Smooth muscle cell (in vitro differentiated cells): ENCODE measurements at regions not wholly inside any gene's neighbourhood (a gene's known extent, or its start where the extent isn't known, plus 50 kb on each side); places are given as distances from the start of the nearest gene placed in this dataset.

Source experiments
- DNase-seq: peaks from one replicate; lab custom pipeline; 2025; ENCODE audit not compliant: unreplicated experiment; lab: John Stamatoyannopoulos, UW
- H2AFZ ChIP-seq: fragments of 200-600 bp; sonication (generic); 2 replicates; pipeline ENCODE4 v1.6.0; 2016; ENCODE audit warnings: antibody characterized with exemption, low read depth, mild to moderate bottlenecking
- H3F3A ChIP-seq: fragments of 200-600 bp; sonication (generic); 2 replicates; pipeline ENCODE4 v1.6.0; 2017; ENCODE audit warnings: antibody characterized with exemption, low read depth
- H3K27ac ChIP-seq: fragments of 200-600 bp; sonication (generic); 2 replicates; pipeline ENCODE4 v1.5.1; 2016; ENCODE audit warnings: low read depth, mild to moderate bottlenecking
- H3K27me3 ChIP-seq: fragments of 200-600 bp; sonication (generic); 2 replicates; pipeline ENCODE4 v1.6.1; 2016; ENCODE audit warnings: low read depth, mild to moderate bottlenecking
- H3K36me3 ChIP-seq: fragments of 200-600 bp; sonication (generic); 2 replicates; pipeline ENCODE4 v1.5.1; 2016; ENCODE audit warnings: low read depth
- H3K4me1 ChIP-seq: fragments of 200-600 bp; sonication (generic); 2 replicates; pipeline ENCODE4 v1.5.1; 2016; ENCODE audit warnings: low read depth
- H3K4me2 ChIP-seq: fragments of 200-600 bp; sonication (generic); 2 replicates; pipeline ENCODE4 v1.6.0; 2016; ENCODE audit warnings: mild to moderate bottlenecking
- H3K4me3 ChIP-seq: fragments of 200-600 bp; sonication (generic); 2 replicates; pipeline ENCODE4 v1.5.1; 2016; ENCODE audit warnings: mild to moderate bottlenecking
- H3K79me2 ChIP-seq: fragments of 200-600 bp; sonication (generic); 2 replicates; pipeline ENCODE4 v1.6.0; 2016; ENCODE audit warnings: low read depth, mild to moderate bottlenecking
- H3K9ac ChIP-seq: fragments of 200-600 bp; sonication (generic); 2 replicates; pipeline ENCODE4 v1.6.0; 2016; ENCODE audit warnings: low read depth
- H3K9me3 ChIP-seq: fragments of 200-600 bp; sonication (generic); replicated peaks from 2 replicates; pipeline ENCODE4 v1.5.1; 2016; ENCODE audit warnings: low read depth
- H4K20me1 ChIP-seq: fragments of 200-600 bp; sonication (generic); 2 replicates; pipeline ENCODE4 v1.6.0; 2016; ENCODE audit warnings: low read depth
- WGBS: methylation state at CpG from one replicate; pipeline ENCODE4 v1.1.7; 2016; ENCODE audit warnings: low lambda C conversion rate; 5-methylcytosine and 5-hydroxymethylcytosine counted together
- TF ChIP-seq, protein P1 (sequence below): fragments of 200-600 bp; sonication (generic); IDR thresholded peaks from 2 replicates; pipeline ENCODE4 v1.5.1; 2017; ENCODE audit warnings: borderline replicate concordance, mild to moderate bottlenecking, antibody characterized with exemption; ENCODE audit not compliant: insufficient read depth, poor library complexity, severe bottlenecking

DNA sequence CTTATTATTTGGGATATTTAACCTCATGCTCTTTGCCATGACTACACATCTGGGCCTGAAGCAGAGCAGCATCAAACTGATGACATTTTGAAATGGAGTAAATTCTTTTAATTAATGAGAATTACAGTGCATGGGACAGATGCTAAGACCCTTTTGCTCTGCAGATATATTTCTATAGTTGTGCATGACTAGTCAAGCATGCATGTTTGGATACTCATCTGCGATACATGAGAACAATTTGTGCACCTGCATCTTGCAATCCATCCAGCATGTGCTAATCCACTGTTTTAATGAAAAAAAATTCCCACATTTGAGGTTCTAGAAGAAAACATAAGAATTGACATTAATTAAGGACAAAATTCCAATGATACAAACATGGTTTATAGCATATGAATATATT lies 1047.6 kb upstream of the ACO1 start:
- no peak overlapping the region for H3K4me2 ChIP-seq
- H3K27ac ChIP-seq: no peak overlapping the region
- H3K36me3 ChIP-seq: no peaks in the 10 kb centered on the region
- no peak overlapping the region for H2AFZ ChIP-seq
- H3F3A ChIP-seq: no peaks in the 10 kb centered on the region
- WGBS: 95% methylated on average over 1 of the region's 1 CpG
- H3K4me3 ChIP-seq: no peak overlapping the region
- no peak for DNase-seq
- TF ChIP-seq, protein P1, sequence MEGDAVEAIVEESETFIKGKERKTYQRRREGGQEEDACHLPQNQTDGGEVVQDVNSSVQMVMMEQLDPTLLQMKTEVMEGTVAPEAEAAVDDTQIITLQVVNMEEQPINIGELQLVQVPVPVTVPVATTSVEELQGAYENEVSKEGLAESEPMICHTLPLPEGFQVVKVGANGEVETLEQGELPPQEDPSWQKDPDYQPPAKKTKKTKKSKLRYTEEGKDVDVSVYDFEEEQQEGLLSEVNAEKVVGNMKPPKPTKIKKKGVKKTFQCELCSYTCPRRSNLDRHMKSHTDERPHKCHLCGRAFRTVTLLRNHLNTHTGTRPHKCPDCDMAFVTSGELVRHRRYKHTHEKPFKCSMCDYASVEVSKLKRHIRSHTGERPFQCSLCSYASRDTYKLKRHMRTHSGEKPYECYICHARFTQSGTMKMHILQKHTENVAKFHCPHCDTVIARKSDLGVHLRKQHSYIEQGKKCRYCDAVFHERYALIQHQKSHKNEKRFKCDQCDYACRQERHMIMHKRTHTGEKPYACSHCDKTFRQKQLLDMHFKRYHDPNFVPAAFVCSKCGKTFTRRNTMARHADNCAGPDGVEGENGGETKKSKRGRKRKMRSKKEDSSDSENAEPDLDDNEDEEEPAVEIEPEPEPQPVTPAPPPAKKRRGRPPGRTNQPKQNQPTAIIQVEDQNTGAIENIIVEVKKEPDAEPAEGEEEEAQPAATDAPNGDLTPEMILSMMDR: no peak
- H3K9ac ChIP-seq: no peak overlapping the region
- H3K27me3 ChIP-seq: no peaks in the 10 kb centered on the region
- H3K4me1 ChIP-seq: no peaks in the 10 kb centered on the region
- H3K79me2 ChIP-seq: no peaks in the 10 kb centered on the region
- H3K9me3 ChIP-seq: no peaks in the 10 kb centered on the region
- H4K20me1 ChIP-seq: no peaks in the 10 kb centered on the region

DNA sequence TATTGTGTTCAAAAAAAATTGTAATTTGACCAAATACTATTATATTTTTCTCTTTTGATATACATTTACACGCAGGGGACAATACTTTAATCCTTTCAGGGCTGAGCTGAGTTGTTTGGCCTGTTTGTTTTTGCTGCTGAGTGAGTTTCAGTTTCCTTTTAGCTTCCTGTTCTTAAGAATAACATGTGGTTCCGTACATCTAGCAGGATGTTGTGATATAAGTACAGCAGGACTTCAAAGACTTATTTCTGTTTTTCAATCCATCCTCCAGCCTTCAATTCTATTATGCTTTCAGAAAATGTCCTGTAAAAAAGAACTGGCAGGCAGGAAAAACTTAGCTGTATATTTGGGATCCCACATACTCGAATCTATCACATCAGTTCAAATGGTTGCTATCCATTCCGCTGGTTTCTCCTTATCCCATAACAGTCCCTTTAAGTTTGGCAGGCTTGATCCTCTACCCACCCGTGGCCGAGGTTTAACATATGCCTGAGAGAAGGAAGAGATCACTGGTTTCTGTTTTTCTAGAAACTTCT lies 1037.3 kb upstream of the ACO1 start:
- Histone ChIP-seq H3F3A (no peaks in the 10 kb centered on the region), H3K36me3 (no peaks in the 10 kb centered on the region), H3K79me2 (no peaks in the 10 kb centered on the region), H4K20me1 (no peaks in the 10 kb centered on the region), H3K4me3 (peak overlapping the region; percentile 32), H2AFZ (peak overlapping the region; percentile 87), H3K9me3 (no peaks in the 10 kb centered on the region), H3K4me1 (no peaks in the 10 kb centered on the region), H3K9ac (peak overlapping the region; percentile 14), H3K27ac (peak overlapping the region; percentile 19), H3K4me2 (peak overlapping the region; percentile 73), H3K27me3 (no peaks in the 10 kb centered on the region)
- TF ChIP-seq, protein P1: no peak
- 57% methylated on average over 6 of the region's 6 CpGs for WGBS
- DNase-seq: no peak

DNA sequence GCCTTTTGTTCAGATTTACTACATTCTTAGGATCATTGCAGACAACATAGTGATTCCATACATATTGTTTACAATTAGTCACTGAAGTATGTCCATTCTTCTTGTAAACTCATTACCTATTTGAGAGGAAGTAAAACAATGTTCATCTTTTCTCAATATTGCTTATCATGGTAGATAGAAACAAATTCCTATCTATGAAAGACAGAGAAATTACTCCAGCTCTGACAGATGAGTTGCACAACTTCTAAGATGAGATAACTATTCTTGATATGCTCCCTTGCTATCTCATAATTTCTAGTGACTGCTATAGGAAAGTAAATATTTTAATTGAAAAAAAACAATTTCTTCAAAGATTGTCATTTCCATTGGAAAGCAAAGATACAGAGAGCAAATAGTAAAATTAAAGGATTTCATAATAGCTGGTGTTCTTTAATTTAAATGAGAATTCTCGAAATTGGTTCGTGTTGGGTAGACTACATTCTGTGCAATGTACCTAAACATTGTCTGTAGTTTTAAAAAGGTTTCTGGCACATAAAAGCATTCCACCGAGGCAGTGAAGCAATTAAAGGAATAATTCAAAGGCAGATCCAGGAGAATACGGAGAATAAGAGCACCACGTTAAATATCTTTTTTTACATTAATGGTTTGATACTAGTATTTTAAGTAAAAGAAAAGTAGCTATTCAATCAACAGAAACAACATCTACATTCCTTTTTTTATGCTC lies 1029.1 kb upstream of the ACO1 start:
- no peaks in the 10 kb centered on the region for H3F3A ChIP-seq
- H3K4me2 ChIP-seq: no peak overlapping the region
- H3K4me1 ChIP-seq: no peaks in the 10 kb centered on the region
- 86% methylated on average over 5 of the region's 5 CpGs for WGBS
- no peaks in the 10 kb centered on the region for H3K27me3 ChIP-seq
- no peak overlapping the region for H3K4me3 ChIP-seq
- H3K36me3 ChIP-seq: no peaks in the 10 kb centered on the region
- no peaks in the 10 kb centered on the region for H3K79me2 ChIP-seq
- no peak overlapping the region for H2AFZ ChIP-seq
- TF ChIP-seq, protein P1: no peak
- no peaks in the 10 kb centered on the region for H4K20me1 ChIP-seq
- H3K27ac ChIP-seq: no peak overlapping the region
- no peak overlapping the region for H3K9ac ChIP-seq
- H3K9me3 ChIP-seq: no peaks in the 10 kb centered on the region
- DNase-seq: no peak

DNA sequence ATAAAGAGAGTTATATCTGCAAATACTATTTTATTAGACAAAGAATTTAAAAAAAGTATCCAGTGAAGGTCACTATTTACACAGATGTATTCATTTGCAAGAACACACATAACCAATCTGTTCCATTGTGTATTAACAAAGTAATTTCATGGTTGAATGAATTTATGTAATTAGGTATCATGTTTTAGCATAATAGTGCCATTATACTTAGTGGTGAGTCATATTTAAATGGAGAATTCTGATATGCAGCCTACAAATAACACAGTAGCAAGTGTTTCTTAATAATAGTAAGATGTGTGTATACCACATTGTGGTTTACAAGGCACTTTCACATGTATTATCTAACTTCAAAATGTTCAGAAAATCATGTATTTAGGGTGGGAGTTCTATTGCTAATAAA lies 1028.5 kb upstream of the ACO1 start:
- Histone ChIP-seq H3F3A (no peaks in the 10 kb centered on the region), H3K4me3 (no peak overlapping the region), H2AFZ (no peak overlapping the region), H3K36me3 (no peaks in the 10 kb centered on the region), H3K9ac (no peak overlapping the region), H4K20me1 (no peaks in the 10 kb centered on the region), H3K27me3 (no peaks in the 10 kb centered on the region), H3K79me2 (no peaks in the 10 kb centered on the region), H3K4me1 (no peaks in the 10 kb centered on the region), H3K9me3 (no peaks in the 10 kb centered on the region), H3K4me2 (no peak overlapping the region), H3K27ac (no peak overlapping the region)
- TF ChIP-seq, protein P1: no peak
- no peak for DNase-seq
